HG02642 (cell line): ENCODE measurements at regions not wholly inside any gene's neighbourhood (a gene's known extent, or its start where the extent isn't known, plus 50 kb on each side); places are given as distances from the start of the nearest gene placed in this dataset.
A peak's percentile ranks its signal among the peaks of the same experiment; 100 is the strongest.
"Not testable (repeated sequence)": the region's sequence is repeated elsewhere in the genome, so short reads cannot be mapped to it uniquely, and the experiment has no call there.

Experiments used
- ATAC-seq: cut with Tn5 transposase; IDR thresholded peaks from one replicate; pipeline ENCODE4 v1.9.1; 2021; ENCODE audit warnings: mild to moderate bottlenecking; ENCODE audit not compliant: unreplicated experiment, poor library complexity

- not testable (repeated sequence) for ATAC-seq
Measured at GRCh38 chr2:87309785-87310184, 288.1 kb upstream of the PLGLB1 start.

- not testable (repeated sequence) for ATAC-seq
Measured at GRCh38 chr2:87311896-87312441, 290.3 kb upstream of the PLGLB1 start.

GRCh38 chr2:87314622-87315021 is 293.0 kb upstream of the PLGLB1 start:
- not testable (repeated sequence) for ATAC-seq

GRCh38 chr2:87315183-87315902 is 293.7 kb upstream of the PLGLB1 start:
- ATAC-seq, result peak; percentile 73

GRCh38 chr2:87317193-87317592 is 295.5 kb upstream of the PLGLB1 start:
- ATAC-seq, result not testable (repeated sequence)

- ATAC-seq, result not testable (repeated sequence)
Measured at GRCh38 chr2:87318814-87319491, 297.3 kb upstream of the PLGLB1 start.

- ATAC-seq, result not testable (repeated sequence)
Measured at GRCh38 chr2:87319705-87320104, 298.1 kb upstream of the PLGLB1 start.

GRCh38 chr2:87321201-87321600 is 299.6 kb upstream of the PLGLB1 start:
- not testable (repeated sequence) for ATAC-seq

GRCh38 chr2:87324335-87325041 is 302.8 kb upstream of the PLGLB1 start:
- ATAC-seq, result not testable (repeated sequence)

- not testable (repeated sequence) for ATAC-seq
Measured at GRCh38 chr2:87325042-87325910, 303.6 kb upstream of the PLGLB1 start.

- not testable (repeated sequence) for ATAC-seq
Measured at GRCh38 chr2:87325911-87326294, 304.3 kb upstream of the PLGLB1 start.

GRCh38 chr2:87326754-87327153 is 305.1 kb upstream of the PLGLB1 start:
- ATAC-seq, result not testable (repeated sequence)

GRCh38 chr2:87327648-87328371 is 306.2 kb upstream of the PLGLB1 start:
- ATAC-seq, result not testable (repeated sequence)

GRCh38 chr2:87329529-87329928 is 307.9 kb upstream of the PLGLB1 start:
- ATAC-seq, result not testable (repeated sequence)

GRCh38 chr2:87330486-87330885 is 308.8 kb upstream of the PLGLB1 start:
- not testable (repeated sequence) for ATAC-seq

- ATAC-seq, result not testable (repeated sequence)
Measured at GRCh38 chr2:87331940-87332583, 310.4 kb upstream of the PLGLB1 start.

- ATAC-seq, result not testable (repeated sequence)
Measured at GRCh38 chr2:87334888-87335287, 313.2 kb upstream of the PLGLB1 start.

GRCh38 chr2:87338998-87339397 is 317.4 kb upstream of the PLGLB1 start:
- ATAC-seq, result not testable (repeated sequence)

GRCh38 chr2:87341601-87342014 is 320.0 kb upstream of the PLGLB1 start:
- not testable (repeated sequence) for ATAC-seq
